ENCODE measurements at regions not wholly inside any gene's neighbourhood (a gene's known extent, or its start where the extent isn't known, plus 50 kb on each side); places are given as distances from the start of the nearest gene placed in this dataset.
A peak's percentile ranks its signal among the peaks of the same experiment; 100 is the strongest.

GRCh38 chr6:120924214-120924613, 410.1 kb downstream of the TBC1D32 start:
- no peak for DNase-seq

- DNase-seq, result no peak
These were observed 416.1 kb downstream of the TBC1D32 start for GRCh38 chr6:120918137-120918536.

- DNase-seq, result no peak
These were observed 417.4 kb downstream of the TBC1D32 start for GRCh38 chr6:120916844-120917243.

GRCh38 chr6:120913486-120913885, 420.8 kb downstream of the TBC1D32 start:
- DNase-seq, result no peak

- DNase-seq, result no peak
These were observed 425.5 kb downstream of the TBC1D32 start for GRCh38 chr6:120908767-120909166.

GRCh38 chr6:120903836-120904235, 430.4 kb downstream of the TBC1D32 start:
- peak; percentile 11 for DNase-seq

GRCh38 chr6:120899932-120900331, 434.3 kb downstream of the TBC1D32 start:
- DNase-seq, result no peak

GRCh38 chr6:120894077-120894476, 440.2 kb downstream of the TBC1D32 start:
- no peak for DNase-seq

- no peak for DNase-seq
These were observed 457.3 kb downstream of the TBC1D32 start for GRCh38 chr6:120876931-120877330.

GRCh38 chr6:120876424-120876823, 457.9 kb downstream of the TBC1D32 start:
- no peak for DNase-seq

GRCh38 chr6:120875900-120876299, 458.4 kb downstream of the TBC1D32 start:
- DNase-seq, result no peak

GRCh38 chr6:120874422-120874821, 459.9 kb downstream of the TBC1D32 start:
- DNase-seq, result no peak

- no peak for DNase-seq
These were observed 461.0 kb downstream of the TBC1D32 start for GRCh38 chr6:120873125-120873865.

- no peak for DNase-seq
These were observed 462.1 kb downstream of the TBC1D32 start for GRCh38 chr6:120872262-120872578.

GRCh38 chr6:120871416-120872261, 462.6 kb downstream of the TBC1D32 start:
- no peak for DNase-seq

- peak; percentile 0 for DNase-seq
These were observed 464.9 kb downstream of the TBC1D32 start for GRCh38 chr6:120869397-120869796.

- DNase-seq, result no peak
These were observed 476.9 kb downstream of the TBC1D32 start for GRCh38 chr6:120857422-120857821.

- DNase-seq, result no peak
These were observed 479.7 kb downstream of the TBC1D32 start for GRCh38 chr6:120854583-120854982.

- DNase-seq, result no peak
These were observed 480.8 kb downstream of the TBC1D32 start for GRCh38 chr6:120853489-120853888.

- DNase-seq, result no peak
These were observed 481.9 kb downstream of the TBC1D32 start for GRCh38 chr6:120852293-120852849.

GRCh38 chr6:120826253-120826652, 508.0 kb downstream of the TBC1D32 start:
- peak; percentile 2 for DNase-seq

GRCh38 chr6:120816794-120817193, 517.5 kb downstream of the TBC1D32 start:
- DNase-seq, result no peak

- DNase-seq, result peak; percentile 9
These were observed 529.0 kb downstream of the TBC1D32 start for GRCh38 chr6:120805276-120805675.

GRCh38 chr6:120804612-120805011, 529.7 kb downstream of the TBC1D32 start:
- DNase-seq, result no peak
